Right lobe of liver (tissue), 4 donors: ENCODE measurements at regions not wholly inside any gene's neighbourhood (a gene's known extent, or its start where the extent isn't known, plus 50 kb on each side); places are given as distances from the start of the nearest gene placed in this dataset.

Experiments
- CTCF ChIP-seq, 4 donors: fragments of 200-600 bp in 3 of 4; fragments of 450-650 bp in 1 of 4; IDR thresholded peaks; one replicate each; pipeline versions ENCODE4 v1.5.1 to v1.8.0; 2016 to 2022; ENCODE audit warnings: antibody characterized with exemption in 4 of 4, mild to moderate bottlenecking in 2 of 4
- POLR2A ChIP-seq: fragments of 450-650 bp; IDR thresholded peaks from one replicate; pipeline ENCODE4 v1.6.1; 2017; ENCODE audit warnings: antibody characterized with exemption, mild to moderate bottlenecking
- donor health status: DM: no; HTN: no; CAD: no.
- donor health status: DM: no; HTN: no; CAD: no.
- donor health status: DM: no; HTN: yes; CAD: no.

- TF ChIP-seq POLR2A (no peak), CTCF (IDR thresholded peaks at IDR 0.05) (no peak)
These were observed 530.6 kb upstream of the KIRREL3 start for GRCh38 chr11:127531167-127531566.
